Erythroblast (primary cell): ENCODE measurements at regions not wholly inside any gene's neighbourhood (a gene's known extent, or its start where the extent isn't known, plus 50 kb on each side); places are given as distances from the start of the nearest gene placed in this dataset.

ENCODE experiments used
- DNase-seq, 2 experiments: peaks; one replicate each; lab custom pipeline; 2025; lab: John Stamatoyannopoulos, UW
- GATA1 ChIP-seq: IDR thresholded peaks from 2 replicates; pipeline ENCODE4 v1.6.1; 2011; ENCODE audit warnings: low read depth, mild to moderate bottlenecking, control low read depth, low read length, moderate library complexity
- POLR2A ChIP-seq: IDR thresholded peaks from 2 replicates; pipeline ENCODE4 v1.6.1; 2011; ENCODE audit warnings: mild to moderate bottlenecking, low read length

DNA sequence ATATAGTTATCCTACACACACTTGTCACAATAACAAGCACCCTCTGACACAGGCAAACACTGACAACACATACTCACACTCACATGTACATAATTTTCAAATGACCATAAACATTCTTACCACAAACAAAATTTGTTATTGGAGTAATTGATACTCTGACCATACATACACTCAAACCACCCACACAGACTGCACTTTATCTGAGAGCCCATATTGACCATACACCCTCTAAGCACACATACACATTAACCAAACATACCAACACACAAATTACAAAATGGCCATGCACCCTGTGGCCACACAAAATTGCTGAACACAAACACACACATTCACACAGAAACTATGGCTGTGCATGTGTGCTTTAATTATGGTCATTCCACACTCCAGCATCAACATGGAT, 79.1 kb upstream of the FAM120A start:
- DNase-seq = no peak
- TF ChIP-seq GATA1 (no peak), POLR2A (no peak)

DNA sequence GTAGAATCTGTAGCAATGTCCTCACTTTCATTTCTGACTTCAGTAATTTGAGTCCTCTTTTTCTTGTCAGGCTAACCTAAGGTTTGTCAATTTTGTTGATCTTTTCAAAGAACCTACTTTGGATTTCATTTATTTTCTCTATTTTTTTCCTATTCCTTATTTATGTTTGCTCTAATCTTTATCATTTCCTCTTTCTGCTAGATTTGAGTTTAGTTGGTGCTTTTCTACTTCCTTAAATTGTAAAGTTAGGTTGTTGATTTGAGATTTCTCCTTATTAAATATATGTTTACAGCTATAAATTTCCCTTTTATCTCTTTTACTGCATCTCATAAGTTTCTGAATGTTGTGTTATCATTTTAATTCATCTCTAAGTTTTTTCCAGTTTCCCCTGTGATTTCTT, 75.1 kb upstream of the FAM120A start:
- DNase-seq = no peak
- TF ChIP-seq GATA1 (no peak), POLR2A (no peak)

DNA sequence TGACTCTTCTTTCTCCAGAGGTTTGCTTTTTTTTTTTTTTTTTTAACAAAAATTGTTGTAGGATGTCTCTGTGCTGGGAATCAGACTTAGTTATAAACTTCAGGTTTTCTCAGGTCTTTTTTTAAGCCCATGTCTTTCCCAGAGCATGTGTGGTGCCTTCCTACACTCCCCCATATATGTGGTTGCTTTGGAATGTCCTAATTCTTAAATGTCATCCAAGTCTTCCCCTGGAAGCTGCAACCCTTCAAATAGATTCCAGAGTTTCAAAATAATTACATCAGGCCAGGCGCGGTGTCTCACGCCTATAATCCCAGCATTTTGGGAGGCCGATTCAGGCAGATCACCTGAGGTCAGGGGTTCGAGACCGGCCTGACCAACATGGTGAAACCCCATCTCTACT, 73.2 kb upstream of the FAM120A start:
- DNase-seq = no peak
- TF ChIP-seq POLR2A = no peak
- TF ChIP-seq GATA1 = no peak

DNA sequence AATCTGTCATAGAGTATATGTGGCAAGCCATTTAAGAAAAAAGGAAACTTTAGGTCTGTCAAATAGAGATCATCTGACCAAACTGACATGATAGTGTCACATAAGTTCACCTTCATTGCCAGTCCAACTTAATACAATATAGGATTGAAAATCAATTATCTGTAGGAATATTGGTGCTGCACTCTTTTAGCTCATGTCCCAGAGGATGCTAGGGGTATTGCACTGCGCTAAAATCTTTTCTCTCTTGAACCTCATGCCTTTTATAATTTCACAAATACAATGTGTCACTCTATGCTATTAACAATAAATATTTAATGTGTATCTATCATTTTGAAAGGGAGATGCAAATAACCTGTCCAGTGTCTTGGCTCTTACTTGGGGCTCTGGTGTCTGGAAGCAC, 72.4 kb upstream of the FAM120A start:
- DNase-seq = no peak
- no peak for TF ChIP-seq GATA1
- no peak for TF ChIP-seq POLR2A

DNA sequence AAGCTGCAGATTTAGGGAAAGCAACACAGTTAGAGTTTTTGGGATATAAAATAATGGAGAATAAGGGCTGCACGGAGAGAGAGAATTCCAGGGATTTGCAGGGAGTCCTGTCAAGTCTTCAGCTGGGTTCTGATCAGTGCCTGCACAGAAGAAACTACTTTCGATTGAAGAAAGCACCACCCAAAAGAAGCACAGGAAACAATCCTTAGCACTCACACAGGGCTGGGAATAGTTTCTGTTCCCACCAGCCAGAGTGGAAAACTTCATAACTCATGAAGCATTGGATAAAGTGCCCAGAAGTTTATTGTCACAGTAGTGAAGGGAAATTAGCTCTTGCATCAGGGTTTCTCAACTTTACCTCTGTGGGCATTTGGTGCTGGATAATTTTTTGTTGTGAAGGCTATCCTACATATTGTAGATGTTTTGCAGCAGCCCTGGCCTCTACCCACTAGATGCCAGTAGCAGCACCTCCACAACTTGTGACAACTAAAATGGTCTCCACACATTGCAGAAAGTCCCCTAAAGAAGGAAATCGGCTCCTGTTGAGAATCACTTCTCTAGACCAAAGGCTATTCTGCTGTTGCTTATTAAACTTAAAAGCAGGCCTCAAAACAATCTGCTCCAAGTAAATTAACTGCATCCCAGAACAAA, 71.0 kb upstream of the FAM120A start:
- DNase-seq = no peak

DNA sequence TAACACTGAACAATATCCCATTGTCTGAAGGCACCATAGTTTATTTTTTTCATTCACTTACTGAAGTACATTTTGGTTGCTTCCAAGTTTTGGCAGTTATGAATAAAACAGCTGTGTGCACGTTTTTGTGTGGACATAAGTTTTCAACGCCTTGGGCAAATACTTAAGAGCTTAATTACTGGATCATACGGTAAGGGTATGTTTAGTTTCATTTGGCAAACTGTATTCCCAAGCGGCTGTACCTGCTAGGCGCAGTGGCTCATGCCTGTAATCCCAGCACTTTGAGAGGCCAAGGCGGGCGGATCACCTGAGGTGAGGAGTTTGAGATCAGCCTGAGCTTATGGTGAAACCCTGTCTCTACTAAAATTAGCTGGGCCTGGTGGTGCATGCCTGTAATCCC, 63.7 kb upstream of the FAM120A start:
- TF ChIP-seq POLR2A = no peak
- TF ChIP-seq GATA1 = no peak
- no peak for DNase-seq

More for the DNA sequence above, 71.0 kb upstream of the FAM120A start:
- no peak for TF ChIP-seq GATA1
- TF ChIP-seq POLR2A = no peak

DNA sequence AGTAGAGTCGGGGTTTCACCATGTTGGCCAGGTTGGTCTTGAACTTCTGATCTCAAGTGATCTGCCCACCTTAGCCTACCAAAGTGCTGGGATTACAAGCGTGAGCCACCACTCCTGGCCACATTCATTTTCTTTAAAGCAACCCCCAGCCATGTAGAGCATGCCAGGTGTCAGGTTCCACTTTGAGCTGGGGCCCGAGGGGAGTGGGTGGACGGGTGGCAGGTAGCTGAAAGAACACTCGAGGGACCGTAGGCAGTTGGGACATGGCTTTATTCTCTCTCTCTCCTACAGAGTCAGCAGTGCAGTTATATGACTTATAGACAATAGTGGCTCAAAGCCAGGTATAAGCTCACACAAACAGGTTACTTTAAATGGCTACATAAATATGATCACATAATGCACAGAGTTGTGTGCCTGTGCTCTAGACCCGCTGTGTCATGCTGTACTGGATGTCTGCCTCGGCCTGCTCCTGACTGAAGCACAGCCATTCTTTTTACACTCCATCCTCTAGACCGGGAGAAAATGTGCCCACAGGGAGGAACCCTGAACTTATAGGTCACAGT, 60.5 kb upstream of the FAM120A start:
- no peak for DNase-seq
- TF ChIP-seq POLR2A = no peak

DNA sequence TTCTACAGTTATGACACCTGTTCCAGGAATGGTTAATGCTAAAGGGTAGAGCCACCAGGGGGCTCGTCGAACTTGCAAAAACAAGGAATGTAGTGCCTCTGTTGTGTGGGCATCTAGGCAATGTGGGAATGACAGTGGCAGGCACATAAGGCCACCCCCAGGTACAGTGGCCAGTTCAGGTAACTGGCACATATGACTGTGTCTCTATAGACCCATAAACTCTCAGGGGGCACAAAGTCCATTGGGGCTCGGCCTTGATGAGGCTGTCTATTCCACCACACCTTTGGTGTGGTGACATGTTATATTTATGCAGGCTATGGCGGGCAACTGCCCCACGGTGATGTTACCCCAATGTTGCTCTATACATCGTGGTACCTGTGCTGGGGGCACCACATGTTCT, 59.6 kb upstream of the FAM120A start:
- peak in 1 of 2 experiments; percentile 8 for DNase-seq
- no peak for TF ChIP-seq GATA1
- TF ChIP-seq POLR2A = no peak

DNA sequence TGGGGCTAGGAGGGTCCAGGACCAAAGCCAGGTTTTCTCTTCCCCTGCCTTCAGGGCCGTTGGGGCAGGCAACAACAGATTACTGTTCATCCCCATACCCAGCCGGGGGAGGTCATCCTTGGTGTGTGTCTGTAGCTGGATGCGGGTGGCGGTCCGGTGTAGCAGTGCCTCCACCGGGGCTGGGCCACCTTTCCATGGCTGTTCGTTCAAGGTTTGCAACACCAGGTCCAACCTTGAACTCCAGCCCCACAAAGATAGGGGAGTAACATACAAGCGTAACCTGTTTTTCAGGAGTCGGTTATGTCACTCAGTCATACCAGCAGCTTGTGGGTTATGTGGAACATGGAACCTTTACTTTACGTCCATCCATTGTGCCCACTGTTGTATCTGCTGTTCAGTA, 58.5 kb upstream of the FAM120A start:
- TF ChIP-seq POLR2A = no peak
- TF ChIP-seq GATA1 = no peak
- DNase-seq = no peak
